Spleen (tissue), 11 donors: ENCODE measurements at regions not wholly inside any gene's neighbourhood (a gene's known extent, or its start where the extent isn't known, plus 50 kb on each side); places are given as distances from the start of the nearest gene placed in this dataset.
"Not testable (repeated sequence)": the region's sequence is repeated elsewhere in the genome, so short reads cannot be mapped to it uniquely, and the experiment has no call there.

Source experiments
- DNase-seq: peaks from one replicate; pipeline ENCODE4 v3.0.0-alpha.2; 2020
- H3K27ac ChIP-seq, 8 donors: fragments of 200-600 bp; sonication (generic) in 7 of 8; 1 replicate in 4 of 8; 2 replicates in 4 of 8; pipeline versions ENCODE4 v1.5.0 to v1.8.0; 2016 to 2021; ENCODE audit warnings: inconsistent platforms in 4 of 8, mild to moderate bottlenecking in 4 of 8, moderate library complexity in 1 of 8
- H3K27me3 ChIP-seq, 7 donors: fragments of 200-600 bp; sonication (generic) in 6 of 7; replicated peaks in 1 of 7; 1 replicate in 4 of 7; 2 replicates in 3 of 7; pipeline versions ENCODE4 v1.5.0 to v1.8.0; 2016 to 2021; ENCODE audit warnings: inconsistent platforms in 3 of 7, mild to moderate bottlenecking in 1 of 7
- H3K36me3 ChIP-seq, 6 donors: fragments of 200-600 bp; sonication (generic) in 5 of 6; 1 replicate in 4 of 6; 2 replicates in 2 of 6; pipeline versions ENCODE4 v1.5.0 to v1.8.0; 2016 to 2021; ENCODE audit warnings: inconsistent platforms in 2 of 6
- H3K4me1 ChIP-seq, 6 donors: fragments of 200-600 bp; sonication (generic) in 5 of 6; 1 replicate in 3 of 6; 2 replicates in 3 of 6; pipeline versions ENCODE4 v1.5.0 to v1.8.0; 2016 to 2021; ENCODE audit warnings: inconsistent platforms in 3 of 6
- H3K4me3 ChIP-seq, 8 donors: fragments of 200-600 bp; sonication (generic) in 7 of 8; 1 replicate in 4 of 8; 2 replicates in 4 of 8; pipeline versions ENCODE4 v1.5.0 to v1.8.0; 2016 to 2021; ENCODE audit warnings: inconsistent platforms in 4 of 8, mild to moderate bottlenecking in 4 of 8, moderate library complexity in 2 of 8
- H3K9me3 ChIP-seq, 8 donors: fragments of 200-600 bp; sonication (generic) in 7 of 8; 1 replicate in 4 of 8; 2 replicates in 4 of 8; pipeline versions ENCODE4 v1.5.0 to v1.8.0; 2016 to 2021; ENCODE audit warnings: inconsistent platforms in 4 of 8
- CTCF ChIP-seq, 11 experiments: fragments of 200-600 bp in 7 of 11; fragments of 450-650 bp in 4 of 11; sonication (generic) in 4 of 11; IDR thresholded peaks in 8 of 11; conservative IDR thresholded peaks in 3 of 11; 1 replicate in 7 of 11; 2 replicates in 4 of 11; pipeline versions ENCODE4 v1.4.0 to v1.8.0; 2016 to 2021; ENCODE audit warnings: antibody characterized with exemption in 11 of 11, inconsistent platforms in 4 of 11, mild to moderate bottlenecking in 1 of 11
- POLR2A ChIP-seq, 3 donors: fragments of 450-650 bp; IDR thresholded peaks; one replicate each; pipeline ENCODE4 v1.5.1; 2017; ENCODE audit warnings: antibody characterized with exemption in 3 of 3, mild to moderate bottlenecking in 1 of 3
- POLR2AphosphoS5 ChIP-seq, 3 donors: sonication (generic); formaldehyde crosslinking; IDR thresholded peaks; one replicate each; pipeline ENCODE4 v1.5.1; 2017; ENCODE audit warnings: antibody characterized with exemption in 3 of 3
- WGBS, 5 donors: extraction: QIAGEN DNeasy Blood & Tissue Kit in 3 of 5; methylation state at CpG; one replicate each; pipeline versions ENCODE4 v1.1.5 to v1.1.7; 2013 to 2018; 5-methylcytosine and 5-hydroxymethylcytosine counted together
- intact Hi-C: fragments of 100-400 bp; cut with DNase I; formaldehyde crosslinking; loops from one replicate; pipeline ENCODE4 v1.15.0; 2023; ENCODE audit warnings: low total_unique reads
- donor health status: healthy with polysubstance abuse.
- donor health status: DM: no; HTN: no; CAD: no; lungs with moderate emphysema.
- donor health status: DM: no; HTN: no; CAD: no.
- donor health status: Bipolar disorder and iron deficiency.
- donor health status: healthy.
- donor health status: DM: no; HTN: no; CAD: no.
- donor health status: DM: yes; HTN: yes; CAD: no.

DNA sequence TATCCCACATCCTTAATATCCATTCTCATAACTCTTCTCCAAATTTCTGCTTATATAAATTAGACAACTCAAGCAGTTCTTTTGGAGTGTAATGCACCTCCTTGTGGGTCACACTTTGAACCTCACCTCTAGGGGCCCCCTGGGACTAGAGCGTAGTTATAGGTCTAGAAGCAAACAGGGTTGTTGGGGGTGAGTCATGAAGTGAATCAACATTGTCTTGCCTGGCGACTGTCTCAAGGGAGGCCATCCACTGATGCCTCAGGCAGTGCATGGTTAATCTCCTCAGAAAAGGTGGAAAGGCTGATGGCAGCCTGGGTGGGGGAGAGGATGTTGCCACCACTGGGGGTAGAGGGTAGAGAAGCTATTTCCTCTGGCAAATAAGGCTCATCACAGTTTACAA is 129.1 kb downstream of the TNFRSF21 start:
- intact Hi-C loops: no loop called here
- DNase-seq: no peak
- 75 to 91% (median 82%) methylated on average over 2 of the region's 2 CpGs for WGBS, 5 donors

DNA sequence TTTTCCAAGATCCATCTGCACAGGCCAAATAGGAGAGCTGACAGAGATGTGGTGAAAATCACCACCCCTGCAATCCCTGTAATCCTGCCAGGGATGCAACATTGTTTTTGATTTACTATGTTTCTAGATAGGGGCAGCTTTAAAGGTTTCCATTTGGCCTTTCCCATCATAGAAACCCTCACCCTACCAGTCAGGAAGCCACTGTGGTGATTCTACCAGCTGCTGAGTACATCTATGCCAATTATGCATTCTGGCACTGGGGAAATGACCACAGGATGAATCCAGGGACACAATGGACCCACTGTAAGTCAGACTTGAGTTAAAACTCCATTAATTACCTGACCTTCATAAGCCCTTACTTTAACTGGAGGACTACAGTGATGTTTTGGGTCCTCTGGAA is 130.4 kb downstream of the TNFRSF21 start:
- no peaks in the 10 kb centered on the region for H3K36me3 ChIP-seq

More for the DNA sequence above, 129.1 kb downstream of the TNFRSF21 start:
- Histone ChIP-seq H3K27ac (no peak overlapping the region), H3K27me3 (no peaks in the 10 kb centered on the region), H3K4me3 (no peak overlapping the region), H3K4me1 (no peaks in the 10 kb centered on the region), H3K36me3 (no peaks in the 10 kb centered on the region), H3K9me3 (no peaks in the 10 kb centered on the region)
- no peak for TF ChIP-seq POLR2AphosphoS5 (IDR thresholded peaks at IDR 0.05)
- no peak for TF ChIP-seq POLR2A (IDR thresholded peaks at IDR 0.05)

GRCh38 chr6:47175656-47176055 is 133.5 kb upstream of the ADGRF1 start:
- H3K4me1 ChIP-seq: no peaks in the 10 kb centered on the region
- H3K27me3 ChIP-seq: no peaks in the 10 kb centered on the region
- intact Hi-C loops: no loop called here
- 87 to 99% (median 89%) methylated on average over 3 of the region's 3 CpGs for WGBS, 5 donors
- DNase-seq: no peak
- TF ChIP-seq POLR2AphosphoS5 (IDR thresholded peaks at IDR 0.05) (no peak), CTCF (IDR thresholded peaks at IDR 0.05 in 8 of 11, conservative IDR thresholded peaks at IDR 0.05 in 3 of 11) (no peak), POLR2A (IDR thresholded peaks at IDR 0.05) (no peak)
- no peak overlapping the region for H3K4me3 ChIP-seq
- H3K27ac ChIP-seq: no peak overlapping the region
- H3K9me3 ChIP-seq: no peaks in the 10 kb centered on the region
- no peaks in the 10 kb centered on the region for H3K36me3 ChIP-seq

More for the DNA sequence above, 130.4 kb downstream of the TNFRSF21 start:
- intact Hi-C loops: no loop called here
- H3K9me3 ChIP-seq: no peaks in the 10 kb centered on the region
- TF ChIP-seq CTCF (IDR thresholded peaks at IDR 0.05 in 8 of 11, conservative IDR thresholded peaks at IDR 0.05 in 3 of 11): no peak
- TF ChIP-seq POLR2AphosphoS5 (IDR thresholded peaks at IDR 0.05): no peak
- no peak for TF ChIP-seq POLR2A (IDR thresholded peaks at IDR 0.05)
- no peak overlapping the region for H3K27ac ChIP-seq
- no peak for DNase-seq
- no peaks in the 10 kb centered on the region for H3K27me3 ChIP-seq
- no peak overlapping the region for H3K4me3 ChIP-seq
- no peaks in the 10 kb centered on the region for H3K4me1 ChIP-seq

DNA sequence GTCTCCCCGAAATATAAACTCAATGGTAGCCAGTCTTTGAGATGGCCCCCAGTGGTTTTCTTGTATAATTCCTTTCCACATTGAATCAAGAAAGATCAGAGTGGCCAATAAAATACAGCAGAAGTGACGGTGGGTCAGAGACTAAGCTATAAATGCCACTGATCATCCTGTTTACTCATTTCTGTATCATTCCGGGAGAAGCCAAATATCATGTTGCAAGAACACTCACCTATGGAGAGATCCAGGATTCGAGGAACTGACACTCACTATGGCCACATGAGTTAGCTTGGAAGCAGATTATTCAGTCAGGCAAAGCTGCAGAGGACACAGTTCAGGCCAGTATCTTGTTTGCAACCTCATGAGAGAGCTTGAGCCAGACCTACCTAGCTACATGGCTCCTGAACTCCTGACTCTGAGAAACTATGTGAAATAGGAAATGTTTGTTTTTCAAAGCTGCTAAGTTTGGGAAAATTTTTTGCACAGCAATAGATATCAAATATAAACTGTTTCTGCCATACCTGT is 132.4 kb upstream of the ADGRF1 start:
- no peak overlapping the region for H3K27ac ChIP-seq
- WGBS, 5 donors: 77 to 92% (median 86%) methylated on average over 4 of the region's 4 CpGs
- intact Hi-C loops: no loop called here
- H3K9me3 ChIP-seq: no peaks in the 10 kb centered on the region
- no peaks in the 10 kb centered on the region for H3K36me3 ChIP-seq
- H3K4me1 ChIP-seq: no peaks in the 10 kb centered on the region
- H3K4me3 ChIP-seq: no peak overlapping the region
- no peak for DNase-seq
- H3K27me3 ChIP-seq: no peaks in the 10 kb centered on the region
- TF ChIP-seq CTCF (IDR thresholded peaks at IDR 0.05 in 8 of 11, conservative IDR thresholded peaks at IDR 0.05 in 3 of 11) (no peak), POLR2AphosphoS5 (IDR thresholded peaks at IDR 0.05) (no peak), POLR2A (IDR thresholded peaks at IDR 0.05) (no peak)

DNA sequence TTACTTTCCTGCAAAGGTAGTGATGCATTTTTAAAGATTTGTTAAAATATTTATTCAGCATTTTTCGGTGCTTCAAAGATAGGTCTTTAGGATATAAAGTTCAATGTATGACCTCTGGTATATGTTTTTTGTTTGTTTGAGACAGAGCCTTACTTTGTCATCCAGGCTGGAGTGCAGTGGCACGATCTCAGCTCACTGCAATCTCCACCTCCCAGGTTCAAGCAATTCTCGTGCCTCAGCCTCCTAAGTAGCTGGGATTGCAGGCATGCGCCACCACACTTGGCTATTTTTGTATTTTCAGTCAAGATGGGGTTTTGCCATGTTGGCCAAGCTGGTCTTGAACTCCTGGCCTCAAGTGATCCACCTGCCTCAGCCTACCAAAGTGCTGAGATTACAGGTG is 131.9 kb upstream of the ADGRF1 start:
- H3K27ac ChIP-seq, H3K4me1 ChIP-seq, H3K36me3 ChIP-seq, H3K4me3 ChIP-seq, H3K27me3 ChIP-seq, DNase-seq, intact Hi-C loops, H3K9me3 ChIP-seq: not testable (repeated sequence)
- 78 to 94% (median 87%) methylated on average over 4 of the region's 4 CpGs for WGBS, 5 donors

GRCh38 chr6:47173145-47173544 is 131.0 kb upstream of the ADGRF1 start:
- intact Hi-C loops, H3K4me1 ChIP-seq, H3K9me3 ChIP-seq, H3K27ac ChIP-seq, DNase-seq, H3K36me3 ChIP-seq, H3K27me3 ChIP-seq, H3K4me3 ChIP-seq: not testable (repeated sequence)
- 90 to 100% (median 95%) methylated on average over 3 of the region's 3 CpGs for WGBS, 5 donors
